ENCODE measurements at regions not wholly inside any gene's neighbourhood (a gene's known extent, or its start where the extent isn't known, plus 50 kb on each side); places are given as distances from the start of the nearest gene placed in this dataset.
"Not testable (repeated sequence)": the region's sequence is repeated elsewhere in the genome, so short reads cannot be mapped to it uniquely, and the experiment has no call there.

DNA sequence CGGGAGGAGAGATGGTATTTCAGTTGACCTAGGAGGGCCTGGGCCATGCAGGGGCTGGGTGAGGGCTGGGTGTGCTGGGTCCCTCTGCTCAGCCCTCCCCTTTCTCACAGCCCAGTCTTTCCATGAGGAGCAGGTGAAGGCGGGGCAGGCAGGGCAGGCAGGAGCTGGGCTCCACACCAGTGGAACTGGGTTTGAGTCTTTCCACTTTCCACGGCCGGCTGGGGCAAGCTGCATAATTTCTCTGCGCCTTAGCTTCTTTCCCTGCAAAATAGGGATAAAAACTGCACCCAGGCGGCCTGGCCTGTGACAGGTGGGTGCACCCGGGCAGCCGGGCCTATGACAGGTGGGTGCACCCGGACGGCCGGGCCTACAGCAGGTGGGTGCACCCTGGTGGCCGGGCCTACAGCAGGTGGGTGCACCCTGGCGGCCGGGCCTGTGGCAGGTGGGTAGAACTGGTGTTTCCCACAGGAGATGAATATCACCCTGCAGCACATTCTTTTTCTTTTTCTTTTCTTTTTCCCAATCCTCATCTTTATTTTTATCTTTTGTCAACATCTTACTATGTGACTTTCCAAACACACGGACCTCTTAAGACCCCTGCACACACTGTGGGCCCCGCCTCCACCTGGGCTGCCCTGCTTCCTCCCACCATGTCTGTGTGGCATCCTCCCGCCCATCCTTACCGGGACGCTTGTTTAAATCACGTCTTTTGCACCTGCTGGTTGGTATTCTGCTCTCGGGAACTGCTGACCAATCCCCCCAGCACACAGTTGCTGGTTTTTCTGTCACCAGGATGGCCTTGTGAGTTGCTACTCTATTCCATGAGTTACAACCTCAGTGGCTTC is 111.3 kb downstream of the NPIPB11 start:
- TF ChIP-seq, protein P1, sequence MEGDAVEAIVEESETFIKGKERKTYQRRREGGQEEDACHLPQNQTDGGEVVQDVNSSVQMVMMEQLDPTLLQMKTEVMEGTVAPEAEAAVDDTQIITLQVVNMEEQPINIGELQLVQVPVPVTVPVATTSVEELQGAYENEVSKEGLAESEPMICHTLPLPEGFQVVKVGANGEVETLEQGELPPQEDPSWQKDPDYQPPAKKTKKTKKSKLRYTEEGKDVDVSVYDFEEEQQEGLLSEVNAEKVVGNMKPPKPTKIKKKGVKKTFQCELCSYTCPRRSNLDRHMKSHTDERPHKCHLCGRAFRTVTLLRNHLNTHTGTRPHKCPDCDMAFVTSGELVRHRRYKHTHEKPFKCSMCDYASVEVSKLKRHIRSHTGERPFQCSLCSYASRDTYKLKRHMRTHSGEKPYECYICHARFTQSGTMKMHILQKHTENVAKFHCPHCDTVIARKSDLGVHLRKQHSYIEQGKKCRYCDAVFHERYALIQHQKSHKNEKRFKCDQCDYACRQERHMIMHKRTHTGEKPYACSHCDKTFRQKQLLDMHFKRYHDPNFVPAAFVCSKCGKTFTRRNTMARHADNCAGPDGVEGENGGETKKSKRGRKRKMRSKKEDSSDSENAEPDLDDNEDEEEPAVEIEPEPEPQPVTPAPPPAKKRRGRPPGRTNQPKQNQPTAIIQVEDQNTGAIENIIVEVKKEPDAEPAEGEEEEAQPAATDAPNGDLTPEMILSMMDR (IDR thresholded peaks at IDR 0.05): not testable (repeated sequence)
- TF ChIP-seq POLR2A, EP300 (IDR thresholded peaks at IDR 0.05): not testable (repeated sequence)

Data from tibial nerve (tissue), 4 donors.